HFFc6 (cell line): ENCODE measurements at regions not wholly inside any gene's neighbourhood (a gene's known extent, or its start where the extent isn't known, plus 50 kb on each side); places are given as distances from the start of the nearest gene placed in this dataset.

Source experiments
- DNase-seq: peaks from one replicate; pipeline ENCODE4 v3.0.0-alpha.2; 2018
- H3K27ac Mint-ChIP-seq: 2 replicates; pipeline ENCODE4 v1.8.0; 2020; ENCODE audit warnings: mild to moderate bottlenecking, mixed read lengths
- H3K27me3 Mint-ChIP-seq: 2 replicates; pipeline ENCODE4 v1.8.0; 2021; ENCODE audit warnings: mild to moderate bottlenecking, moderate library complexity, mixed read lengths; ENCODE audit not compliant: insufficient read depth
- H3K36me3 Mint-ChIP-seq: 2 replicates; pipeline ENCODE4 v1.8.0; 2021; ENCODE audit warnings: low read depth, mixed read lengths
- H3K4me1 Mint-ChIP-seq: 2 replicates; pipeline ENCODE4 v1.8.0; 2020; ENCODE audit warnings: low read depth, mixed read lengths
- H3K4me3 Mint-ChIP-seq: 2 replicates; pipeline ENCODE4 v1.8.0; 2020; ENCODE audit warnings: mild to moderate bottlenecking, moderate library complexity, mixed read lengths
- H3K9me3 Mint-ChIP-seq: 2 replicates; pipeline ENCODE4 v1.8.0; 2020; ENCODE audit warnings: mild to moderate bottlenecking, mixed read lengths
- TF ChIP-seq, protein P1 (sequence below): fragments of 200-600 bp; sonication (generic); IDR thresholded peaks from 2 replicates; pipeline ENCODE4 v1.5.0; 2021; ENCODE audit warnings: antibody characterized with exemption, mild to moderate bottlenecking

- H3K4me1 Mint-ChIP-seq, result peaks cover 24% of the 10 kb centered on the region
- H3K27me3 Mint-ChIP-seq, result peaks cover 2% of the 10 kb centered on the region
- TF ChIP-seq, protein P1, sequence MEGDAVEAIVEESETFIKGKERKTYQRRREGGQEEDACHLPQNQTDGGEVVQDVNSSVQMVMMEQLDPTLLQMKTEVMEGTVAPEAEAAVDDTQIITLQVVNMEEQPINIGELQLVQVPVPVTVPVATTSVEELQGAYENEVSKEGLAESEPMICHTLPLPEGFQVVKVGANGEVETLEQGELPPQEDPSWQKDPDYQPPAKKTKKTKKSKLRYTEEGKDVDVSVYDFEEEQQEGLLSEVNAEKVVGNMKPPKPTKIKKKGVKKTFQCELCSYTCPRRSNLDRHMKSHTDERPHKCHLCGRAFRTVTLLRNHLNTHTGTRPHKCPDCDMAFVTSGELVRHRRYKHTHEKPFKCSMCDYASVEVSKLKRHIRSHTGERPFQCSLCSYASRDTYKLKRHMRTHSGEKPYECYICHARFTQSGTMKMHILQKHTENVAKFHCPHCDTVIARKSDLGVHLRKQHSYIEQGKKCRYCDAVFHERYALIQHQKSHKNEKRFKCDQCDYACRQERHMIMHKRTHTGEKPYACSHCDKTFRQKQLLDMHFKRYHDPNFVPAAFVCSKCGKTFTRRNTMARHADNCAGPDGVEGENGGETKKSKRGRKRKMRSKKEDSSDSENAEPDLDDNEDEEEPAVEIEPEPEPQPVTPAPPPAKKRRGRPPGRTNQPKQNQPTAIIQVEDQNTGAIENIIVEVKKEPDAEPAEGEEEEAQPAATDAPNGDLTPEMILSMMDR, result no peak
- H3K27ac Mint-ChIP-seq, result no peak overlapping the region
- no peak overlapping the region for H3K4me3 Mint-ChIP-seq
- peaks cover 4% of the 10 kb centered on the region; the same call in 1 of the 2 replicates for H3K36me3 Mint-ChIP-seq
- no peaks in the 10 kb centered on the region for H3K9me3 Mint-ChIP-seq
- DNase-seq, result peak; percentile 27
These were observed 79.4 kb upstream of the FNDC3A start for GRCh38 chr13:48896312-48896711.

- Mint-ChIP-seq H3K27ac (no peak overlapping the region), H3K9me3 (no peaks in the 10 kb centered on the region), H3K27me3 (peaks cover 7% of the 10 kb centered on the region), H3K36me3 (peaks cover 4% of the 10 kb centered on the region; the same call in 1 of the 2 replicates), H3K4me3 (no peak overlapping the region), H3K4me1 (no peaks in the 10 kb centered on the region)
- TF ChIP-seq, protein P1, result no peak
- no peak for DNase-seq
These were observed 73.9 kb upstream of the FNDC3A start for GRCh38 chr13:48901781-48902180.

DNA sequence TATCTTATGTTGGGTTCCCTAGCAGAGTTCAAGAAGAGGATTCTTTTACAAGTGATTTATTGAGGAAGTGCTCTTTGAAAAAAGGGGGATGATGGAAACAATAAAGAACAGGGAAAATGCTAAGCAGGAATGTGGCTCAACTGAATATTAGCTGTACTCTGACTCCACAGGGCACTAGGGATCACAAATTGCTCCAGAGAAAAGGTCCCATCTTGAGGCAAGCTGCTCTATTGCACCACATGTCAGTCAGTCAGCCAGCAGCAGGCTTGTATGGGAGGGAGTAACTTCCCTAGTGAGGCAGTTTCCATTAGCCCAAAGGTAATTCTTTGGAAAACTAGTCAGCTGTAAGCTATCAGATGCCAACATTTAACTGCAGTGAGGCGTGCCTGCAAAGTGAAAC lies 73.3 kb upstream of the FNDC3A start:
- no peak overlapping the region for H3K4me3 Mint-ChIP-seq
- H3K27me3 Mint-ChIP-seq, result peaks cover 7% of the 10 kb centered on the region
- no peaks in the 10 kb centered on the region for H3K4me1 Mint-ChIP-seq
- H3K36me3 Mint-ChIP-seq, result peaks cover 4% of the 10 kb centered on the region; the same call in 1 of the 2 replicates
- H3K27ac Mint-ChIP-seq, result no peak overlapping the region
- H3K9me3 Mint-ChIP-seq, result no peaks in the 10 kb centered on the region
- TF ChIP-seq, protein P1, result no peak
- no peak for DNase-seq

- peaks cover 5% of the 10 kb centered on the region; the same call in 1 of the 2 replicates for H3K27me3 Mint-ChIP-seq
- no peak overlapping the region for H3K4me3 Mint-ChIP-seq
- no peaks in the 10 kb centered on the region for H3K36me3 Mint-ChIP-seq
- H3K4me1 Mint-ChIP-seq, result peaks cover 5% of the 10 kb centered on the region; the same call in 1 of the 2 replicates
- no peak for DNase-seq
- H3K27ac Mint-ChIP-seq, result no peak overlapping the region
- no peaks in the 10 kb centered on the region for H3K9me3 Mint-ChIP-seq
- TF ChIP-seq, protein P1, result no peak
These were observed 70.9 kb upstream of the FNDC3A start for GRCh38 chr13:48904668-48905290.

DNA sequence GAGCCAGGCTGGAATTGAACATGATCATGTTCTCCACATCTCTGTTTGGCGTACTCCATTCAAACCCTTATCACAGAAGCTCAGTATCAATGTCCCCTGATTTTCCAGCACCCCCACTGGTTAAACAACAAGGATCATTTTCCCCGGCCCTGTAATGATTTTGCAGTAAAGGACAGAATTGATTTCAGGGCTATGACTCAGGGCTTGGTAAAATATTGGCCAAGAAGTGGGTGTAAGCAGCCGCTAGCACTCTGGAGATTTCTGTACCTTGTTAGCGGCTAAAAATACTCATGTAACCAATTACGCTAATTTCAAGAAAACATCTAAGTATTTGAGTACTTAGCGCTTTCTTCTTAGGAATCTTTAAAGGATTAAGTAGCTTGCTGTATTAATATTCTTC lies 69.5 kb upstream of the FNDC3A start:
- Mint-ChIP-seq H3K27me3 (peaks cover 5% of the 10 kb centered on the region; the same call in 1 of the 2 replicates), H3K4me3 (no peak overlapping the region), H3K4me1 (peaks cover 5% of the 10 kb centered on the region; the same call in 1 of the 2 replicates), H3K36me3 (no peaks in the 10 kb centered on the region), H3K9me3 (no peaks in the 10 kb centered on the region), H3K27ac (no peak overlapping the region)
- DNase-seq, result no peak
- TF ChIP-seq, protein P1, result no peak
